VCaP (cell line): ENCODE measurements at regions not wholly inside any gene's neighbourhood (a gene's known extent, or its start where the extent isn't known, plus 50 kb on each side); places are given as distances from the start of the nearest gene placed in this dataset.

ENCODE experiments used
- H3K27ac ChIP-seq: fragments of 450-650 bp; 2 replicates; pipeline ENCODE4 v1.5.1; 2017
- CTCF ChIP-seq: fragments of 450-650 bp; conservative IDR thresholded peaks from 2 replicates; pipeline ENCODE4 v1.5.1; 2017; ENCODE audit warnings: mild to moderate bottlenecking, moderate library complexity

GRCh38 chr3:28935146-28935545, 345.7 kb upstream of the RBMS3 start:
- no peak for TF ChIP-seq CTCF
- no peak overlapping the region for H3K27ac ChIP-seq

- TF ChIP-seq CTCF: no peak
- no peak overlapping the region for H3K27ac ChIP-seq
These were observed 344.7 kb upstream of the RBMS3 start for GRCh38 chr3:28936154-28936553.

GRCh38 chr3:28940530-28940929, 340.3 kb upstream of the RBMS3 start:
- no peak for TF ChIP-seq CTCF
- H3K27ac ChIP-seq: peak overlapping the region; percentile 36

- peak overlapping the region; percentile 36 for H3K27ac ChIP-seq
- TF ChIP-seq CTCF: no peak
These were observed 339.9 kb upstream of the RBMS3 start for GRCh38 chr3:28940994-28941393.

GRCh38 chr3:28947061-28947460, 333.8 kb upstream of the RBMS3 start:
- TF ChIP-seq CTCF: no peak
- H3K27ac ChIP-seq: no peak overlapping the region

GRCh38 chr3:28947751-28948150, 333.1 kb upstream of the RBMS3 start:
- no peak overlapping the region for H3K27ac ChIP-seq
- no peak for TF ChIP-seq CTCF

- no peak overlapping the region for H3K27ac ChIP-seq
- no peak for TF ChIP-seq CTCF
These were observed 332.2 kb upstream of the RBMS3 start for GRCh38 chr3:28948685-28949084.

- H3K27ac ChIP-seq: no peak overlapping the region
- no peak for TF ChIP-seq CTCF
These were observed 331.3 kb upstream of the RBMS3 start for GRCh38 chr3:28949580-28949979.
